H1 (cell line): ENCODE measurements at regions not wholly inside any gene's neighbourhood (a gene's known extent, or its start where the extent isn't known, plus 50 kb on each side); places are given as distances from the start of the nearest gene placed in this dataset.

Experiments used
- CTCF ChIA-PET: fragments of 300-600 bp; sonication (Branson Sonifier 250); formaldehyde crosslinking; loops from one replicate; lab custom pipeline; 2021; ENCODE audit not compliant: partially characterized antibody; lab: Charles Lee
- POLR2A ChIA-PET: fragments of 300-600 bp; sonication (Branson Sonifier 250); formaldehyde crosslinking; loops from one replicate; lab custom pipeline; 2021; ENCODE audit warnings: inconsistent platforms; ENCODE audit not compliant: partially characterized antibody; lab: Charles Lee
- DNase-seq, 2 experiments: peaks; one replicate each; pipeline versions ENCODE4 v3.0.0 to v3.0.0-alpha.2; 2010 to 2022; ENCODE audit warnings: low spot score in 2 of 2, low read depth in 1 of 2, mixed read lengths in 1 of 2
- FAIRE-seq: peaks from 2 replicates; lab custom pipeline; 2011; peaks lifted over from hg19 to GRCh38; lab: Jason Lieb, UNC
- H2AFZ ChIP-seq: 2 replicates; pipeline ENCODE4 v1.8.1; 2012; ENCODE audit warnings: low read length, inconsistent platforms
- H2AK5ac ChIP-seq: 2 replicates; pipeline ENCODE4 v1.6.1; 2013; ENCODE audit warnings: low read depth, low read length
- H2BK120ac ChIP-seq: replicated peaks from 2 replicates; pipeline ENCODE3; 2013; ENCODE audit warnings: low read depth, low read length, inconsistent platforms
- H2BK12ac ChIP-seq: 2 replicates; pipeline ENCODE4 v1.6.1; 2013; ENCODE audit warnings: low read depth, low read length
- H2BK15ac ChIP-seq: 2 replicates; pipeline ENCODE4 v1.6.1; 2013; ENCODE audit warnings: low read length
- H2BK20ac ChIP-seq: 2 replicates; pipeline ENCODE4 v1.6.1; 2013; ENCODE audit warnings: low read length
- H2BK5ac ChIP-seq: 2 replicates; pipeline ENCODE4 v1.6.1; 2013; ENCODE audit warnings: low read depth, low read length
- H3K14ac ChIP-seq: 2 replicates; pipeline ENCODE4 v1.6.1; 2013; ENCODE audit warnings: inconsistent platforms; ENCODE audit not compliant: insufficient read length
- H3K18ac ChIP-seq: 2 replicates; pipeline ENCODE4 v1.6.1; 2013; ENCODE audit warnings: low read length; ENCODE audit errors: extremely low read depth
- H3K23ac ChIP-seq: 2 replicates; pipeline ENCODE4 v1.6.1; 2013; ENCODE audit warnings: inconsistent platforms; ENCODE audit not compliant: insufficient read length
- H3K23me2 ChIP-seq: 2 replicates; pipeline ENCODE4 v1.6.1; 2013; ENCODE audit warnings: low read depth, low read length
- H3K27ac ChIP-seq: 2 replicates; pipeline ENCODE4 v1.6.1; 2011; ENCODE audit warnings: low read depth, low read length, inconsistent platforms
- H3K27me3 ChIP-seq, 4 experiments: replicated peaks in 1 of 4; 1 replicate in 1 of 4; 2 replicates in 3 of 4; pipeline versions ENCODE4 v1.6.1 to v1.8.1; 2011 to 2013; ENCODE audit warnings: low read length in 3 of 4, mild to moderate bottlenecking in 3 of 4, inconsistent platforms in 2 of 4, mixed read lengths in 2 of 4, moderate library complexity in 1 of 4; ENCODE audit not compliant: control insufficient read depth in 3 of 4, insufficient read depth in 3 of 4; ENCODE audit errors: extremely low read depth in 1 of 4
- H3K36me3 ChIP-seq, 4 experiments: 2 replicates each; pipeline versions ENCODE4 v1.6.1 to v1.8.1; 2011 to 2013; ENCODE audit warnings: mild to moderate bottlenecking in 4 of 4, low read length in 3 of 4, moderate library complexity in 2 of 4, control low read depth in 1 of 4, inconsistent platforms in 1 of 4; ENCODE audit not compliant: insufficient read depth in 4 of 4, control insufficient read depth in 2 of 4
- H3K4ac ChIP-seq: replicated peaks from 2 replicates; pipeline ENCODE3; 2013; ENCODE audit warnings: low read length, low read depth, mixed read lengths, inconsistent platforms; ENCODE audit not compliant: insufficient read length
- H3K4me1 ChIP-seq, 4 experiments: replicated peaks in 1 of 4; 1 replicate in 1 of 4; 2 replicates in 3 of 4; pipeline versions ENCODE4 v1.6.1 to v1.8.1; 2011 to 2013; ENCODE audit warnings: low read length in 3 of 4, inconsistent platforms in 2 of 4, mixed read lengths in 1 of 4; ENCODE audit not compliant: insufficient read depth in 4 of 4, control insufficient read depth in 3 of 4
- H3K4me2 ChIP-seq, 2 experiments: 2 replicates each; pipeline versions ENCODE4 v1.6.1 to v1.8.1; 2011 to 2013; ENCODE audit warnings: low read depth in 2 of 2, low read length in 2 of 2, control low read depth in 1 of 2, inconsistent platforms in 1 of 2, mild to moderate bottlenecking in 1 of 2; ENCODE audit not compliant: insufficient read depth in 1 of 2
- H3K4me3 ChIP-seq, 4 experiments: fragments of 200-600, 300-600 bp in 1 of 4; sonication (generic), shearing (Covaris generic), sonication (Bioruptor Twin) in 1 of 4; 2 replicates each; pipeline versions ENCODE4 v1.5.1 to v1.8.1; 2011 to 2016; ENCODE audit warnings: low read length in 4 of 4, low read depth in 3 of 4, control low read depth in 2 of 4, inconsistent platforms in 2 of 4, mild to moderate bottlenecking in 2 of 4, mixed read lengths in 1 of 4, moderate library complexity in 1 of 4; ENCODE audit not compliant: insufficient read depth in 2 of 4; ENCODE audit errors: extremely low read depth in 1 of 4
- H3K56ac ChIP-seq: replicated peaks from 2 replicates; pipeline ENCODE3; 2013; ENCODE audit warnings: low read depth, mild to moderate bottlenecking, mixed read lengths, low read length, inconsistent platforms; ENCODE audit not compliant: insufficient read length
- H3K79me1 ChIP-seq: 2 replicates; pipeline ENCODE4 v1.6.1; 2013; ENCODE audit warnings: low read depth, low read length, control low read depth
- H3K79me2 ChIP-seq, 2 experiments: 2 replicates each; pipeline versions ENCODE4 v1.6.1 to v1.8.1; 2012 to 2013; ENCODE audit warnings: low read length in 2 of 2, mild to moderate bottlenecking in 2 of 2, inconsistent platforms in 1 of 2; ENCODE audit not compliant: insufficient read depth in 2 of 2, control insufficient read depth in 1 of 2
- H3K9ac ChIP-seq, 4 experiments: replicated peaks in 1 of 4; 1 replicate in 1 of 4; 2 replicates in 3 of 4; pipeline versions ENCODE4 v1.6.1 to v1.8.1; 2011 to 2013; ENCODE audit warnings: low read depth in 3 of 4, low read length in 3 of 4, control low read depth in 2 of 4, mild to moderate bottlenecking in 2 of 4, moderate library complexity in 2 of 4, inconsistent platforms in 1 of 4; ENCODE audit errors: extremely low read depth in 1 of 4
- H3K9me3 ChIP-seq, 2 experiments: 2 replicates each; pipeline versions ENCODE4 v1.6.1 to v1.8.1; 2012 to 2013; ENCODE audit warnings: mild to moderate bottlenecking in 2 of 2, moderate library complexity in 2 of 2, control low read depth in 1 of 2, inconsistent platforms in 1 of 2, low read depth in 1 of 2, low read length in 1 of 2, mixed read lengths in 1 of 2; ENCODE audit not compliant: insufficient read depth in 2 of 2
- H4K20me1 ChIP-seq, 2 experiments: replicated peaks in 1 of 2; 2 replicates each; pipeline versions ENCODE3 to v1.8.1; 2011 to 2013; ENCODE audit warnings: inconsistent platforms in 2 of 2, low read length in 2 of 2, mild to moderate bottlenecking in 1 of 2; ENCODE audit not compliant: insufficient read depth in 2 of 2, control insufficient read depth in 1 of 2
- H4K5ac ChIP-seq: 2 replicates; pipeline ENCODE4 v1.6.1; 2013; ENCODE audit warnings: low read length, low read depth, mixed read lengths, inconsistent platforms; ENCODE audit not compliant: insufficient read length
- H4K8ac ChIP-seq: 2 replicates; pipeline ENCODE4 v1.8.0; 2013; ENCODE audit warnings: mild to moderate bottlenecking, moderate library complexity, low read length, inconsistent platforms; ENCODE audit not compliant: insufficient read depth; ENCODE audit errors: extremely low read depth
- H4K91ac ChIP-seq: replicated peaks from 2 replicates; pipeline ENCODE3; 2013; ENCODE audit warnings: low read length, mixed read lengths, inconsistent platforms; ENCODE audit not compliant: insufficient read length
- CTBP2 ChIP-seq: IDR thresholded peaks from 2 replicates; pipeline ENCODE4 v1.7.0; 2011; ENCODE audit warnings: borderline replicate concordance, mild to moderate bottlenecking, moderate library complexity, mixed read lengths, low read length; ENCODE audit not compliant: insufficient read depth, insufficient read length
- HDAC6 ChIP-seq: IDR thresholded peaks from one replicate; pipeline ENCODE4 v1.7.1; 2012; ENCODE audit warnings: low read depth, mild to moderate bottlenecking, inconsistent platforms, low read length, moderate library complexity
- NANOG ChIP-seq: IDR thresholded peaks from 2 replicates; pipeline ENCODE4 v1.6.1; 2011; ENCODE audit warnings: low read length, low read depth, mild to moderate bottlenecking, inconsistent platforms; ENCODE audit not compliant: insufficient read depth, poor library complexity, severe bottlenecking
- RNF2 ChIP-seq: fragments of 200-900, 300-1000 bp; sonication (generic); IDR thresholded peaks from 2 replicates; pipeline ENCODE4 v1.7.1; 2016; ENCODE audit warnings: borderline replicate concordance, low read depth, mild to moderate bottlenecking, antibody characterized with exemption, low read length; ENCODE audit not compliant: poor library complexity, severe bottlenecking; ENCODE audit errors: missing control alignments
- WGBS, 2 experiments: shearing (Covaris generic) in 1 of 2; methylation state at CpG; one replicate each; pipeline versions ENCODE4 v1.1.6 to v1.1.7; 2013 to 2015; ENCODE audit warnings: low lambda C conversion rate in 2 of 2, mixed read lengths in 2 of 2, inconsistent platforms in 1 of 2, low coverage in 1 of 2, missing lambda C conversion rate in 1 of 2; ENCODE audit not compliant: insufficient replicate concordance in 2 of 2, insufficient coverage in 1 of 2, insufficient read length in 1 of 2; ENCODE audit errors: extremely low coverage in 1 of 2, missing lambda C conversion rate in 1 of 2; 5-methylcytosine and 5-hydroxymethylcytosine counted together

GRCh38 chr10:130495891-130496636 lies 359.9 kb downstream of the GLRX3 start:
- DNase-seq, result no peak

More at GRCh38 chr10:130495891-130496636, 359.9 kb downstream of the GLRX3 start:
- ChIA-PET POLR2A (no interaction called here), CTCF (interaction anchor here (1.9 kb wide), 1 partner anchor 8 kb away, joined by 4 read pairs; no protein-coding TSS in a partner anchor)
- no peaks in the 10 kb centered on the region for H3K23me2 ChIP-seq
- no peaks in the 10 kb centered on the region; a peak in 1 of 4 replicates for H3K9me3 ChIP-seq
- WGBS, 2 experiments, result 89% methylated on average over 13 of the region's 14 CpGs; no CpG with 5 or more reads in 1 of the 2 experiments
- H2BK12ac ChIP-seq, result no peak overlapping the region
- H2BK5ac ChIP-seq, result no peak overlapping the region
- H2AFZ ChIP-seq, result no peak overlapping the region
- no peak overlapping the region for H3K56ac ChIP-seq
- H3K4me3 ChIP-seq, result no peak overlapping the region
- 0 out of 2 replicates have a peak overlapping the region, but pooled peaks have one; percentile 19 for H2BK15ac ChIP-seq
- H2AK5ac ChIP-seq, result no peak overlapping the region
- H3K4ac ChIP-seq, result no peak overlapping the region
- H4K5ac ChIP-seq, result no peak overlapping the region
- no peak overlapping the region for H3K4me2 ChIP-seq
- peak; percentile 82 for FAIRE-seq
- no peak overlapping the region for H2BK120ac ChIP-seq
- H3K18ac ChIP-seq, result no peak overlapping the region
- no peak for TF ChIP-seq RNF2
- TF ChIP-seq CTBP2, result no peak
- TF ChIP-seq NANOG, result no peak
- no peak for TF ChIP-seq HDAC6
- no peak overlapping the region for H4K91ac ChIP-seq
- no peaks in the 10 kb centered on the region for H3K36me3 ChIP-seq
- H3K14ac ChIP-seq, result no peak overlapping the region
- no peak overlapping the region for H3K9ac ChIP-seq
- no peaks in the 10 kb centered on the region for H3K27me3 ChIP-seq
- no peak overlapping the region for H2BK20ac ChIP-seq
- H3K27ac ChIP-seq, result no peak overlapping the region
- no peaks in the 10 kb centered on the region for H3K79me1 ChIP-seq
- H3K23ac ChIP-seq, result no peak overlapping the region
- no peaks in the 10 kb centered on the region; a peak in 1 of 7 replicates for H3K4me1 ChIP-seq
- no peak overlapping the region for H4K8ac ChIP-seq
- no peaks in the 10 kb centered on the region for H4K20me1 ChIP-seq
- no peaks in the 10 kb centered on the region for H3K79me2 ChIP-seq
